B cell (primary cell): ENCODE measurements at regions not wholly inside any gene's neighbourhood (a gene's known extent, or its start where the extent isn't known, plus 50 kb on each side); places are given as distances from the start of the nearest gene placed in this dataset.

Experiments used
- EZH2 ChIP-seq: IDR thresholded peaks from 2 replicates; pipeline ENCODE4 v1.6.1; 2012; ENCODE audit warnings: borderline replicate concordance, low read depth, mild to moderate bottlenecking, moderate library complexity, low read length; ENCODE audit not compliant: insufficient read depth, poor library complexity, severe bottlenecking
- TF ChIP-seq, protein P1 (sequence below): fragments of 200-600 bp; IDR thresholded peaks from one replicate; pipeline ENCODE4 v1.8.0; 2022; ENCODE audit warnings: antibody characterized with exemption, mild to moderate bottlenecking

DNA sequence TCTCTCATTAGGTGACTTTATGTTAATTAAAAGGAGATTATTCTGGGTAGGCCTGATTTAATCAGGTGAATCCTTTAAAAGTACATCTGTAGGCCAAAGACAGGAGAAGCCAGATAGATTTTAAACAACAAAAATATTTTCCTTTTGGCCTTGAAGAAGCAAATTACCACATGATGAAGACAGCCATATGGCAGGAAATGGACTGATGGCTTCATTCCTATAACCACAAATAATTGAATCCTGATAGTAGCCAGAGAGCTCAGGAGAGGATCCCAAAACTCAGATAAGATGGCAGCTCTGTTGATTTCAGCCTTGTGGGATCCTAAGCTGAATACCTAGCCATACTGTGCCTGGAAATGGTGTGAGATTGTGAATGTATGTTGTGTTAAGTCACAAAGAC lies 66.1 kb upstream of the PRKX start:
- TF ChIP-seq, protein P1, sequence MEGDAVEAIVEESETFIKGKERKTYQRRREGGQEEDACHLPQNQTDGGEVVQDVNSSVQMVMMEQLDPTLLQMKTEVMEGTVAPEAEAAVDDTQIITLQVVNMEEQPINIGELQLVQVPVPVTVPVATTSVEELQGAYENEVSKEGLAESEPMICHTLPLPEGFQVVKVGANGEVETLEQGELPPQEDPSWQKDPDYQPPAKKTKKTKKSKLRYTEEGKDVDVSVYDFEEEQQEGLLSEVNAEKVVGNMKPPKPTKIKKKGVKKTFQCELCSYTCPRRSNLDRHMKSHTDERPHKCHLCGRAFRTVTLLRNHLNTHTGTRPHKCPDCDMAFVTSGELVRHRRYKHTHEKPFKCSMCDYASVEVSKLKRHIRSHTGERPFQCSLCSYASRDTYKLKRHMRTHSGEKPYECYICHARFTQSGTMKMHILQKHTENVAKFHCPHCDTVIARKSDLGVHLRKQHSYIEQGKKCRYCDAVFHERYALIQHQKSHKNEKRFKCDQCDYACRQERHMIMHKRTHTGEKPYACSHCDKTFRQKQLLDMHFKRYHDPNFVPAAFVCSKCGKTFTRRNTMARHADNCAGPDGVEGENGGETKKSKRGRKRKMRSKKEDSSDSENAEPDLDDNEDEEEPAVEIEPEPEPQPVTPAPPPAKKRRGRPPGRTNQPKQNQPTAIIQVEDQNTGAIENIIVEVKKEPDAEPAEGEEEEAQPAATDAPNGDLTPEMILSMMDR = no peak
- no peak for TF ChIP-seq EZH2
